ENCODE measurements at regions not wholly inside any gene's neighbourhood (a gene's known extent, or its start where the extent isn't known, plus 50 kb on each side); places are given as distances from the start of the nearest gene placed in this dataset.

DNA sequence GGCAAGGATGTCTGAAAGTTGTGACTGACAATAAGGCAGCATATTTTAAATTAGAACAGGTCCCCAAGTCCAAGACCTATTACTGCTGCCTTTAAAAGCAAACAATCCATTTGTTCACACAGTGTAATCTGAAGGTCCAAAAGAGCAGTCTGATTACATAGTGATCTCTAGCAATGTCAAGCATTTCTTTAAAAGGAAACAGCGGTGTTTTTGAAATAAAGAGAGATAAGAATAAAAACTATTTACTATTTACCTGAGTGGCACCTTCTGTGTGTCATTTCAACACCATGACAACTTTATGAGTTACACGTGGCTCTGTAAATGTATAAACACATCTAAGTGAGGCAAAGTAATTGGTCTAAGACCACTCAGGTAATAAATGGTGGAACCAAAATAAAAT, 1009.9 kb upstream of the CNTNAP5 start:
- WGBS, 2 donors (ENCODE audit: extremely low coverage in 2 of 2, insufficient read length in 2 of 2, insufficient replicate concordance in 1 of 2), result no CpG with 5 or more reads among the region's 2 CpGs

DNA sequence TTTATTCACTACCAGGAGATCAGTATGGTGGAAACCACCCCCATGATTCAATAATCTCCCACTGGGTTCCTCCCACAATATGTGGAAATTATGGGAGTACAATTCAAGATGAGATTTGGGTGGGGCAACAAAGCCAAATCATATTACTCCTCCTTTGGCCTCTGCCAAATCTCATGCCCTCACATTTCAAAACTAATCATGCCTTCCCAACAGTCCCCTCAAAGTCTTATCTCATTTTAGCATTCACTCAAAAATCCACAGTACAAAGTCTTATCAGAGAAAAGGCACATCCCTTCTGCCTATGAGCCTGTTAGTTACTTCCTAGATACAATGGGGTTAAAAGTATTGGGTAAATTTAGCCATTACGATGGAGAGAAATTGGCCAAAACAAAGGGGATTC, 989.5 kb upstream of the CNTNAP5 start:
- no peak overlapping the region for H3K9ac ChIP-seq (ENCODE audit: low read depth, low read length, poor library complexity)
- no peak overlapping the region for H2BK15ac ChIP-seq (ENCODE audit: low read length)
- no peak overlapping the region for H2BK120ac ChIP-seq (ENCODE audit: low read depth, low read length)
- H3K23ac ChIP-seq (ENCODE audit: low read depth, low read length, poor library complexity), result no peak overlapping the region
- no peak overlapping the region for H4K91ac ChIP-seq (ENCODE audit: low read depth, low read length, poor library complexity)
- no peak overlapping the region for H3K27ac ChIP-seq (replicated peaks; ENCODE audit: low read length)
- H2AK5ac ChIP-seq (ENCODE audit: low read depth, low read length), result no peak overlapping the region
- H2BK12ac ChIP-seq (ENCODE audit: low read length), result no peak overlapping the region
- H2BK5ac ChIP-seq (ENCODE audit: low read length), result no peak overlapping the region
- H3K14ac ChIP-seq (ENCODE audit: low read length), result no peak overlapping the region
- no peaks in the 10 kb centered on the region for H3K4me1 ChIP-seq (ENCODE audit: control insufficient read depth in 2 of 2, insufficient read depth in 1 of 2, low read depth in 1 of 2, low read length in 2 of 2)
- peaks cover 0 to 5% of the 10 kb centered on the region in 2 donors for H3K9me3 ChIP-seq (replicated peaks in 1 of 2; ENCODE audit: control insufficient read depth in 2 of 2, insufficient read depth in 1 of 2, low read depth in 1 of 2, low read length in 2 of 2)
- H3K4me3 ChIP-seq (ENCODE audit: low read length in 2 of 2), result no peak overlapping the region
- no CpG with 5 or more reads among the region's 1 CpG for WGBS, 2 donors (ENCODE audit: extremely low coverage in 2 of 2, insufficient read length in 2 of 2, insufficient replicate concordance in 1 of 2)
- no peak overlapping the region for H3K18ac ChIP-seq (ENCODE audit: low read length)
- no peaks in the 10 kb centered on the region for H3K36me3 ChIP-seq (replicated peaks in 1 of 2; ENCODE audit: control insufficient read depth in 2 of 2, insufficient read depth in 2 of 2, low read length in 2 of 2)
- no peaks in the 10 kb centered on the region for H3K79me1 ChIP-seq (ENCODE audit: low read depth, low read length)
- H2AFZ ChIP-seq (ENCODE audit: low read length), result no peak overlapping the region
- no peak overlapping the region for H4K8ac ChIP-seq (ENCODE audit: low read depth, low read length)
- H3K4ac ChIP-seq (ENCODE audit: low read length), result no peak overlapping the region
- DNase-seq (ENCODE audit: low spot score), result no peak
- H3K27me3 ChIP-seq (ENCODE audit: control insufficient read depth in 3 of 3, insufficient read depth in 3 of 3, low read depth in 1 of 3, low read length in 3 of 3), result no peaks in the 10 kb centered on the region
- H3K4me2 ChIP-seq (ENCODE audit: insufficient read depth, low read length, poor library complexity, severe bottlenecking), result no peak overlapping the region

More for the DNA sequence above, 1009.9 kb upstream of the CNTNAP5 start:
- H2BK12ac ChIP-seq (ENCODE audit: low read length), result no peak overlapping the region
- H3K4me2 ChIP-seq (ENCODE audit: insufficient read depth, low read length, poor library complexity, severe bottlenecking), result no peak overlapping the region
- no peak overlapping the region for H2BK120ac ChIP-seq (ENCODE audit: low read depth, low read length)
- no peak overlapping the region for H2AFZ ChIP-seq (ENCODE audit: low read length)
- H3K14ac ChIP-seq (ENCODE audit: low read length), result no peak overlapping the region
- H3K36me3 ChIP-seq (replicated peaks in 1 of 2; ENCODE audit: control insufficient read depth in 2 of 2, insufficient read depth in 2 of 2, low read length in 2 of 2), result no peaks in the 10 kb centered on the region
- no peak overlapping the region for H2AK5ac ChIP-seq (ENCODE audit: low read depth, low read length)
- no peak for DNase-seq (ENCODE audit: low spot score)
- no peaks in the 10 kb centered on the region for H3K79me1 ChIP-seq (ENCODE audit: low read depth, low read length)
- H4K91ac ChIP-seq (ENCODE audit: low read depth, low read length, poor library complexity), result no peak overlapping the region
- no peaks in the 10 kb centered on the region for H3K27me3 ChIP-seq (ENCODE audit: control insufficient read depth in 3 of 3, insufficient read depth in 3 of 3, low read depth in 1 of 3, low read length in 3 of 3)
- no peak overlapping the region for H3K27ac ChIP-seq (replicated peaks; ENCODE audit: low read length)
- no peak overlapping the region for H3K18ac ChIP-seq (ENCODE audit: low read length)
- no peak overlapping the region for H3K4ac ChIP-seq (ENCODE audit: low read length)
- H3K9me3 ChIP-seq (replicated peaks in 1 of 2; ENCODE audit: control insufficient read depth in 2 of 2, insufficient read depth in 1 of 2, low read depth in 1 of 2, low read length in 2 of 2), result no peaks in the 10 kb centered on the region
- H2BK15ac ChIP-seq (ENCODE audit: low read length), result no peak overlapping the region
- H3K23ac ChIP-seq (ENCODE audit: low read depth, low read length, poor library complexity), result no peak overlapping the region
- H3K4me3 ChIP-seq (ENCODE audit: low read length in 2 of 2), result no peak overlapping the region
- no peak overlapping the region for H2BK5ac ChIP-seq (ENCODE audit: low read length)
- no peak overlapping the region for H3K9ac ChIP-seq (ENCODE audit: low read depth, low read length, poor library complexity)
- H4K8ac ChIP-seq (ENCODE audit: low read depth, low read length), result no peak overlapping the region
- H3K4me1 ChIP-seq (ENCODE audit: control insufficient read depth in 2 of 2, insufficient read depth in 1 of 2, low read depth in 1 of 2, low read length in 2 of 2), result no peaks in the 10 kb centered on the region

DNA sequence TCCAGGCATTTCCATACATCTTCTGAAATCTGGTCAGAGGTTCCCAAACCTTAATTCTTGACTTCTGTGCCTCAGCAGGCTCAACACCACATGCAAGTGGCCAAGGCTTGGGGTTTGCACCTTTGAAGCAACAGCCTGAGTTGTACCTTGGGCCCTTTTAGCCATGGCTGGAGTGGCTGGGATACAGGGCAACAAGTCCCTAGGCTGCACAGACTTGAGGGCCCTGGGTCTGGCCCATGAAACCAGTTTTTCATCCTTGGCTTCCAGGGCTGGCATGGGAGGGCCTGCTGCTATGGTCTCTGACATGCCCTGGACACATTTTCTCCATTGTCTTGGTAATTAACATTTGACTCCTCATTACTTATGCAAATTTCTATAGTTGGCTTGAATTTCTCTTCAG, 988.8 kb upstream of the CNTNAP5 start:
- H4K91ac ChIP-seq (ENCODE audit: low read depth, low read length, poor library complexity), result no peak overlapping the region
- H2AK5ac ChIP-seq (ENCODE audit: low read depth, low read length), result no peak overlapping the region
- H3K36me3 ChIP-seq (replicated peaks in 1 of 2; ENCODE audit: control insufficient read depth in 2 of 2, insufficient read depth in 2 of 2, low read length in 2 of 2), result no peaks in the 10 kb centered on the region
- H2BK5ac ChIP-seq (ENCODE audit: low read length), result no peak overlapping the region
- H3K4me3 ChIP-seq (ENCODE audit: low read length in 2 of 2), result no peak overlapping the region
- H3K9ac ChIP-seq (ENCODE audit: low read depth, low read length, poor library complexity), result no peak overlapping the region
- no peaks in the 10 kb centered on the region for H3K79me1 ChIP-seq (ENCODE audit: low read depth, low read length)
- no peak overlapping the region for H4K8ac ChIP-seq (ENCODE audit: low read depth, low read length)
- H3K18ac ChIP-seq (ENCODE audit: low read length), result no peak overlapping the region
- DNase-seq (ENCODE audit: low spot score), result no peak
- H3K4ac ChIP-seq (ENCODE audit: low read length), result no peak overlapping the region
- no peak overlapping the region for H3K23ac ChIP-seq (ENCODE audit: low read depth, low read length, poor library complexity)
- no peak overlapping the region for H2BK120ac ChIP-seq (ENCODE audit: low read depth, low read length)
- no peaks in the 10 kb centered on the region for H3K27me3 ChIP-seq (ENCODE audit: control insufficient read depth in 3 of 3, insufficient read depth in 3 of 3, low read depth in 1 of 3, low read length in 3 of 3)
- H2BK15ac ChIP-seq (ENCODE audit: low read length), result no peak overlapping the region
- H3K9me3 ChIP-seq (replicated peaks in 1 of 2; ENCODE audit: control insufficient read depth in 2 of 2, insufficient read depth in 1 of 2, low read depth in 1 of 2, low read length in 2 of 2), result peaks cover 0 to 5% of the 10 kb centered on the region in 2 donors
- no peak overlapping the region for H3K14ac ChIP-seq (ENCODE audit: low read length)
- no peak overlapping the region for H3K4me2 ChIP-seq (ENCODE audit: insufficient read depth, low read length, poor library complexity, severe bottlenecking)
- H2AFZ ChIP-seq (ENCODE audit: low read length), result no peak overlapping the region
- H2BK12ac ChIP-seq (ENCODE audit: low read length), result no peak overlapping the region
- H3K27ac ChIP-seq (replicated peaks; ENCODE audit: low read length), result no peak overlapping the region
- no peaks in the 10 kb centered on the region for H3K4me1 ChIP-seq (ENCODE audit: control insufficient read depth in 2 of 2, insufficient read depth in 1 of 2, low read depth in 1 of 2, low read length in 2 of 2)

DNA sequence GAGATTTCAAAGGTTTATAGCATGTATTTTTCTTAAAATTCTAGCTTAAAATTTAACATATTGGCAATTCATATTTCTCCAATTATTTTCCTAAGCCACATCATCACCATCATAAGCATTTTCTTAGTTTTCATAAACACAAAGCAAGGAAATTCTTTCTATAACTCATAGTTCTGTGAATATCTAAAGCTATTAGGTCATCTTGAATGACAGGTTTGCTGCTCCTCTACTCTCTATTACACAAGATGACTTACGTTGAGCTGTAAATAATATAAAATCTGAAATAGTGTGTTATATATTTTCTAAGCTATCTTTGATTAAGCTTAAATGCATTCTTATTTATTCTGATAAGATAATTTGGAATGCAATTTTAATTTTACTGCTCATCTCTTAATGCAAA, 984.6 kb upstream of the CNTNAP5 start:
- H3K9me3 ChIP-seq (replicated peaks in 1 of 2; ENCODE audit: control insufficient read depth in 2 of 2, insufficient read depth in 1 of 2, low read depth in 1 of 2, low read length in 2 of 2), result peaks cover 0 to 5% of the 10 kb centered on the region in 2 donors
- H3K4me3 ChIP-seq (ENCODE audit: low read length in 2 of 2), result no peak overlapping the region
- no peak overlapping the region for H3K23ac ChIP-seq (ENCODE audit: low read depth, low read length, poor library complexity)
- no peak overlapping the region for H2BK120ac ChIP-seq (ENCODE audit: low read depth, low read length)
- H2BK15ac ChIP-seq (ENCODE audit: low read length), result no peak overlapping the region
- H3K79me1 ChIP-seq (ENCODE audit: low read depth, low read length), result no peaks in the 10 kb centered on the region
- no peak overlapping the region for H4K8ac ChIP-seq (ENCODE audit: low read depth, low read length)
- H4K91ac ChIP-seq (ENCODE audit: low read depth, low read length, poor library complexity), result no peak overlapping the region
- H3K4me1 ChIP-seq (ENCODE audit: control insufficient read depth in 2 of 2, insufficient read depth in 1 of 2, low read depth in 1 of 2, low read length in 2 of 2), result no peaks in the 10 kb centered on the region
- H2AFZ ChIP-seq (ENCODE audit: low read length), result no peak overlapping the region
- H2BK12ac ChIP-seq (ENCODE audit: low read length), result no peak overlapping the region
- H3K18ac ChIP-seq (ENCODE audit: low read length), result no peak overlapping the region
- whole genome bisulfite sequencing, 2 donors (ENCODE audit: extremely low coverage in 2 of 2, insufficient read length in 2 of 2, insufficient replicate concordance in 1 of 2), result no CpG with 5 or more reads among the region's 1 CpG
- H2AK5ac ChIP-seq (ENCODE audit: low read depth, low read length), result no peak overlapping the region
- H3K4ac ChIP-seq (ENCODE audit: low read length), result no peak overlapping the region
- no peak overlapping the region for H2BK5ac ChIP-seq (ENCODE audit: low read length)
- no peaks in the 10 kb centered on the region for H3K27me3 ChIP-seq (ENCODE audit: control insufficient read depth in 3 of 3, insufficient read depth in 3 of 3, low read depth in 1 of 3, low read length in 3 of 3)
- H3K9ac ChIP-seq (ENCODE audit: low read depth, low read length, poor library complexity), result no peak overlapping the region
- no peak overlapping the region for H3K27ac ChIP-seq (replicated peaks; ENCODE audit: low read length)
- no peak overlapping the region for H3K4me2 ChIP-seq (ENCODE audit: insufficient read depth, low read length, poor library complexity, severe bottlenecking)
- no peak overlapping the region for H3K14ac ChIP-seq (ENCODE audit: low read length)
- no peaks in the 10 kb centered on the region for H3K36me3 ChIP-seq (replicated peaks in 1 of 2; ENCODE audit: control insufficient read depth in 2 of 2, insufficient read depth in 2 of 2, low read length in 2 of 2)
- DNase-seq (ENCODE audit: low spot score), result no peak

All from neuronal stem cell (in vitro differentiated cells).